ENCODE measurements at regions not wholly inside any gene's neighbourhood (a gene's known extent, or its start where the extent isn't known, plus 50 kb on each side); places are given as distances from the start of the nearest gene placed in this dataset.

- TF ChIP-seq, protein P1, sequence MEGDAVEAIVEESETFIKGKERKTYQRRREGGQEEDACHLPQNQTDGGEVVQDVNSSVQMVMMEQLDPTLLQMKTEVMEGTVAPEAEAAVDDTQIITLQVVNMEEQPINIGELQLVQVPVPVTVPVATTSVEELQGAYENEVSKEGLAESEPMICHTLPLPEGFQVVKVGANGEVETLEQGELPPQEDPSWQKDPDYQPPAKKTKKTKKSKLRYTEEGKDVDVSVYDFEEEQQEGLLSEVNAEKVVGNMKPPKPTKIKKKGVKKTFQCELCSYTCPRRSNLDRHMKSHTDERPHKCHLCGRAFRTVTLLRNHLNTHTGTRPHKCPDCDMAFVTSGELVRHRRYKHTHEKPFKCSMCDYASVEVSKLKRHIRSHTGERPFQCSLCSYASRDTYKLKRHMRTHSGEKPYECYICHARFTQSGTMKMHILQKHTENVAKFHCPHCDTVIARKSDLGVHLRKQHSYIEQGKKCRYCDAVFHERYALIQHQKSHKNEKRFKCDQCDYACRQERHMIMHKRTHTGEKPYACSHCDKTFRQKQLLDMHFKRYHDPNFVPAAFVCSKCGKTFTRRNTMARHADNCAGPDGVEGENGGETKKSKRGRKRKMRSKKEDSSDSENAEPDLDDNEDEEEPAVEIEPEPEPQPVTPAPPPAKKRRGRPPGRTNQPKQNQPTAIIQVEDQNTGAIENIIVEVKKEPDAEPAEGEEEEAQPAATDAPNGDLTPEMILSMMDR (conservative IDR thresholded peaks at IDR 0.05) = no peak
- H3K27ac ChIP-seq = no peak overlapping the region
Measured at GRCh38 chr1:34657849-34658248, 97.0 kb upstream of the GJB5 start.

- no peak for TF ChIP-seq ZFX (IDR thresholded peaks at IDR 0.05)
- TF ChIP-seq, protein P1 (conservative IDR thresholded peaks at IDR 0.05) = no peak
- no peak overlapping the region for H3K27ac ChIP-seq
Measured at GRCh38 chr1:34663031-34663430, 91.8 kb upstream of the GJB5 start.

DNA sequence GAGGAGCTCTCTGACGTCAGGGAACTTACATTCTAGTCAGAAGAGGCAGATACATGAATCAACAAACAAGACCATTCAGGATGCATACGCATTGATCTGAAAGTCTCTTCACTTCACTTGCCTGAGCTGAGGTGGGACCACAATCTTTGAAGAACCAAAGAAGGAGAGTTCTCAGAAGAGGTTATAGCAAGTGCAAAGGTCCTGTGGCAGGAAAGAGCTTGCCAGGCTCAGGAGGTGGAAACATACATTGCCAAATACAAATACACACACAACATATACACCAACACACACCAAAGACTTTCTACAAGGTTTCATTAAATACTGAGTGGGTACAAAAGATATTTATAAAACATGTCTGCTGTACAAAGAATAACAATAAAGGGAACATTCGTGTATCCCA is 86.8 kb upstream of the GJB5 start:
- H3K27ac ChIP-seq = no peak overlapping the region
- TF ChIP-seq, protein P1 (conservative IDR thresholded peaks at IDR 0.05) = no peak
- TF ChIP-seq ZFX (IDR thresholded peaks at IDR 0.05) = no peak

- H3K27ac ChIP-seq = no peak overlapping the region
- TF ChIP-seq ZFX (IDR thresholded peaks at IDR 0.05) = no peak
- TF ChIP-seq, protein P1 (conservative IDR thresholded peaks at IDR 0.05) = no peak
Measured at GRCh38 chr1:34670982-34671381, 83.9 kb upstream of the GJB5 start.

DNA sequence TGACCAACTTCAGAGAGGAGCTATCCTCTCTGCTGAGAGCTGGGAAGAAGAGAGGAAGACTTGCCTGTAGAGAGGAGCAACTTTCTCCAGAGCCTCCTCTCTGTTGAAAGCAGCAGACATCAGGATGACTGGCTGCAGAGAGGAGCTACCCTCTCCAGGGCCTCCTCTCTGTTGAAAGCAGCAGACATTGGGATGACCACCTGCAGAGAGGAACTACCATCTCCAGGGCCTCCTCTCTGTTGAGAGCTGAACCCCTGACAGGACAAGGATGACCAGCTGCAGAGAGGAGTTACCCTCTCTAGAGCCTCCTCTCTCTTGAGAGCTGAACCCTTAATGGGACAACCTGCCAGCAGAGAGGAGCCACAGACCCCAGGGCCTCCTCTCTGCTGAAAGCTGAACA is 83.0 kb upstream of the GJB5 start:
- no peak overlapping the region for H3K27ac ChIP-seq
- no peak for TF ChIP-seq ZFX (IDR thresholded peaks at IDR 0.05)
- TF ChIP-seq, protein P1 (conservative IDR thresholded peaks at IDR 0.05) = no peak

- TF ChIP-seq ZFX (IDR thresholded peaks at IDR 0.05) = no peak
- TF ChIP-seq, protein P1 (conservative IDR thresholded peaks at IDR 0.05) = peak; percentile 88
- H3K27ac ChIP-seq = no peak overlapping the region
Measured at GRCh38 chr1:34681480-34682451, 73.1 kb upstream of the GJB5 start.

- TF ChIP-seq, protein P1 (conservative IDR thresholded peaks at IDR 0.05) = no peak
- no peak for TF ChIP-seq ZFX (IDR thresholded peaks at IDR 0.05)
- no peak overlapping the region for H3K27ac ChIP-seq
Measured at GRCh38 chr1:34682452-34683223, 72.2 kb upstream of the GJB5 start.
